HCT116 (cell line): ENCODE measurements at regions not wholly inside any gene's neighbourhood (a gene's known extent, or its start where the extent isn't known, plus 50 kb on each side); places are given as distances from the start of the nearest gene placed in this dataset.

Experiments used
- ATAC-seq: fragments of 200-7000 bp; cut with Tn5 transposase; 2 replicates; pipeline ENCODE4 v1.9.1; 2020; ENCODE audit warnings: mild to moderate bottlenecking, moderate library complexity
- BruUV-seq: library from RNA; stranded (reverse); fragments of 400-500 nt; replicated peaks from 2 replicates; lab custom pipeline; 2021; lab: Mats Ljungman, UMichigan
- CTCF ChIA-PET: fragments of 300-600 bp; sonication (Branson Sonifier 250); formaldehyde crosslinking; loops from one replicate; lab custom pipeline; 2021; ENCODE audit warnings: antibody characterized with exemption; lab: Charles Lee
- POLR2A ChIA-PET: fragments of 300-600, 350-600 bp; sonication (Branson Sonifier 250); formaldehyde crosslinking; loops from one replicate; lab custom pipeline; 2021; ENCODE audit warnings: antibody characterized with exemption; lab: Charles Lee
- RAD21 ChIA-PET, 2 experiments: fragments of 300-600 bp; sonication (Branson Sonifier 250); formaldehyde crosslinking; loops; one replicate each; lab custom pipeline; 2023; ENCODE audit warnings: low total read pairs in 2 of 2; ENCODE audit not compliant: uncharacterized antibody in 2 of 2, unreplicated experiment in 2 of 2, low non-redundant PET in 1 of 2; lab: Charles Lee
- DNase-seq: peaks from one replicate; pipeline ENCODE4 v3.0.0-alpha.2; 2010; ENCODE audit warnings: low read depth, low spot score
- H2AFZ ChIP-seq: fragments of 200-600 bp; shearing (Covaris generic), sonication (generic); 2 replicates; pipeline ENCODE4 v1.6.1; 2017; ENCODE audit warnings: low read depth, mixed run types, mixed read lengths, antibody characterized with exemption, low read length; ENCODE audit not compliant: poor library complexity, severe bottlenecking
- H3K27ac ChIP-seq: 2 replicates; pipeline ENCODE4 v1.5.1; 2012; ENCODE audit warnings: low read depth, low read length
- H3K27me3 ChIP-seq: fragments of 200-600 bp; sonication (generic); 2 replicates; pipeline ENCODE4 v1.6.1; 2016; ENCODE audit warnings: mixed run types, low read length, mixed read lengths; ENCODE audit not compliant: insufficient read depth
- H3K36me3 ChIP-seq, 2 experiments: fragments of 200-500 bp in 1 of 2; fragments of 200-600 bp in 1 of 2; sonication (Bioruptor generic) in 1 of 2; sonication (generic) in 1 of 2; 2 replicates each; pipeline versions ENCODE4 v1.5.1 to v1.6.1; 2014 to 2016; ENCODE audit warnings: low read length in 2 of 2, inconsistent platforms in 1 of 2, mixed read lengths in 1 of 2, mixed run types in 1 of 2; ENCODE audit not compliant: insufficient read depth in 2 of 2, control insufficient read depth in 1 of 2
- H3K4me1 ChIP-seq, 2 experiments: fragments of 200-600 bp in 1 of 2; sonication (generic) in 1 of 2; 2 replicates each; pipeline versions ENCODE4 v1.5.1 to v1.6.1; 2012 to 2017; ENCODE audit warnings: low read length in 2 of 2, inconsistent platforms in 1 of 2, mild to moderate bottlenecking in 1 of 2, mixed read lengths in 1 of 2, mixed run types in 1 of 2, moderate library complexity in 1 of 2; ENCODE audit not compliant: insufficient read depth in 2 of 2, control insufficient read depth in 1 of 2
- H3K4me2 ChIP-seq: fragments of 200-600 bp; sonication (generic); 2 replicates; pipeline ENCODE4 v1.6.1; 2017; ENCODE audit warnings: mixed run types, low read length, mixed read lengths
- H3K4me3 ChIP-seq, 2 experiments: fragments of 200-600 bp in 1 of 2; sonication (generic) in 1 of 2; replicated peaks in 1 of 2; 2 replicates each; pipeline ENCODE4 v1.5.1; 2011 to 2016; ENCODE audit warnings: low read length in 2 of 2, control low read depth in 1 of 2, low read depth in 1 of 2, mild to moderate bottlenecking in 1 of 2, mixed read lengths in 1 of 2, mixed run types in 1 of 2
- H3K79me2 ChIP-seq: fragments of 200-600 bp; sonication (generic); 2 replicates; pipeline ENCODE4 v1.6.1; 2017; ENCODE audit warnings: mild to moderate bottlenecking, mixed run types, low read length, moderate library complexity, mixed read lengths; ENCODE audit not compliant: insufficient read depth
- H3K9ac ChIP-seq: fragments of 200-600 bp; sonication (generic); 2 replicates; pipeline ENCODE4 v1.6.1; 2016; ENCODE audit warnings: low read length, mixed read lengths
- H3K9me2 ChIP-seq: fragments of 200-600 bp; sonication (generic), shearing (Covaris generic); 2 replicates; pipeline ENCODE4 v1.6.1; 2017; ENCODE audit warnings: mixed run types, mild to moderate bottlenecking, moderate library complexity; ENCODE audit not compliant: insufficient read depth
- H3K9me3 ChIP-seq, 2 experiments: fragments of 200-500 bp in 1 of 2; fragments of 200-600 bp in 1 of 2; sonication (Bioruptor generic) in 1 of 2; sonication (generic) in 1 of 2; 2 replicates each; pipeline ENCODE4 v1.6.1; 2014 to 2017; ENCODE audit warnings: low read length in 2 of 2, mixed read lengths in 2 of 2, inconsistent platforms in 1 of 2, low read depth in 1 of 2, mild to moderate bottlenecking in 1 of 2, mixed run types in 1 of 2, moderate library complexity in 1 of 2; ENCODE audit not compliant: control insufficient read depth in 1 of 2, insufficient read depth in 1 of 2
- H4K20me1 ChIP-seq: fragments of 200-600 bp; sonication (generic), shearing (Covaris generic); 2 replicates; pipeline ENCODE4 v1.6.1; 2017; ENCODE audit warnings: mixed run types, mild to moderate bottlenecking, moderate library complexity; ENCODE audit not compliant: insufficient read depth
- CBX3 ChIP-seq: IDR thresholded peaks from 2 replicates; pipeline ENCODE4 v1.6.1; 2012; ENCODE audit warnings: low read depth
- CEBPB ChIP-seq: IDR thresholded peaks from 2 replicates; pipeline ENCODE4 v1.6.1; 2012; ENCODE audit warnings: low read depth
- ELF1 ChIP-seq: IDR thresholded peaks from 2 replicates; pipeline ENCODE4 v1.6.1; 2012; ENCODE audit warnings: low read depth, borderline replicate concordance
- EZH2phosphoT487 ChIP-seq: fragments of 200-600 bp; IDR thresholded peaks from 2 replicates; pipeline ENCODE4 v1.6.1; 2018; ENCODE audit warnings: antibody characterized with exemption, borderline replicate concordance
- FOSL1 ChIP-seq: IDR thresholded peaks from 2 replicates; pipeline ENCODE4 v1.6.1; 2012; ENCODE audit warnings: low read depth
- POLR2A ChIP-seq: IDR thresholded peaks from 2 replicates; pipeline ENCODE4 v1.7.0; 2011; ENCODE audit warnings: borderline replicate concordance; ENCODE audit not compliant: insufficient read depth, insufficient read length; ENCODE audit errors: extremely low read depth
- RAD21 ChIP-seq: IDR thresholded peaks from 2 replicates; pipeline ENCODE4 v1.6.1; 2012; ENCODE audit warnings: low read depth, mild to moderate bottlenecking
- SIN3A ChIP-seq: IDR thresholded peaks from 2 replicates; pipeline ENCODE4 v1.6.1; 2012; ENCODE audit warnings: low read depth
- SP1 ChIP-seq: IDR thresholded peaks from 2 replicates; pipeline ENCODE4 v1.6.1; 2012; ENCODE audit warnings: low read depth
- SRF ChIP-seq: IDR thresholded peaks from 2 replicates; pipeline ENCODE4 v1.6.1; 2012; ENCODE audit warnings: low read depth
- YY1 ChIP-seq: IDR thresholded peaks from 2 replicates; pipeline ENCODE4 v1.6.1; 2011; ENCODE audit warnings: low read length, low read depth, moderate library complexity, mild to moderate bottlenecking; ENCODE audit not compliant: insufficient replicate concordance; ENCODE audit errors: extremely low read depth
- intact Hi-C: fragments of 100-400 bp; cut with micrococcal nuclease; formaldehyde crosslinking; loops from 2 replicates; pipeline ENCODE4 v1.10.0; 2022
- TF ChIP-seq, protein P1 (sequence below): IDR thresholded peaks from 2 replicates; pipeline ENCODE4 v1.6.1; 2011; ENCODE audit warnings: mild to moderate bottlenecking, low read length, moderate library complexity; ENCODE audit not compliant: insufficient replicate concordance; ENCODE audit errors: extremely low read depth
- TF ChIP-seq, protein P2 (sequence below): IDR thresholded peaks from 2 replicates; pipeline ENCODE4 v1.6.1; 2012

DNA sequence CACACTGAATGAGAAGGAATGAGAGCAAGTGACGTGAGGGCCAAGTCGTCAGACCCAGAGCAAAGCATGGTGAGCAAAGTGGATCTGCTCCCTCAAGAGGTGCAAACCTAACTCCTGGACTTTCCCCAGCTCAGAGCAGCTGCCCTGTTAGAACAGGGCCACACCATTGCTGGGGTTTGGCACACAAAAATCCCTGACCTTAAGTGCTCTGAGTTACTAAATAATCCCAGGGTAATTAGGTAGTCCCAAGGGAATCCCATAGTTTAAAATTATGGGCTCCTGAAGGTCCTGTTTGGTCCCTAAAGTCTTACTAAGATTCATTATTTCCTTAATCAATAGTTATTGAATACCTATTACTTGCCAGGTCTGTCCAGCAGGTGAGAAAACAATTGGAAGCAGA, 165.1 kb upstream of the TNFAIP3 start:
- H3K4me3 ChIP-seq: no peak overlapping the region
- POLR2A ChIA-PET: no interaction called here
- TF ChIP-seq RAD21 (no peak), SRF (no peak), SP1 (no peak), SIN3A (no peak), FOSL1 (no peak), CBX3 (no peak), YY1 (no peak), POLR2A (no peak), ELF1 (no peak), EZH2phosphoT487 (no peak), CEBPB (no peak)
- TF ChIP-seq, protein P1, sequence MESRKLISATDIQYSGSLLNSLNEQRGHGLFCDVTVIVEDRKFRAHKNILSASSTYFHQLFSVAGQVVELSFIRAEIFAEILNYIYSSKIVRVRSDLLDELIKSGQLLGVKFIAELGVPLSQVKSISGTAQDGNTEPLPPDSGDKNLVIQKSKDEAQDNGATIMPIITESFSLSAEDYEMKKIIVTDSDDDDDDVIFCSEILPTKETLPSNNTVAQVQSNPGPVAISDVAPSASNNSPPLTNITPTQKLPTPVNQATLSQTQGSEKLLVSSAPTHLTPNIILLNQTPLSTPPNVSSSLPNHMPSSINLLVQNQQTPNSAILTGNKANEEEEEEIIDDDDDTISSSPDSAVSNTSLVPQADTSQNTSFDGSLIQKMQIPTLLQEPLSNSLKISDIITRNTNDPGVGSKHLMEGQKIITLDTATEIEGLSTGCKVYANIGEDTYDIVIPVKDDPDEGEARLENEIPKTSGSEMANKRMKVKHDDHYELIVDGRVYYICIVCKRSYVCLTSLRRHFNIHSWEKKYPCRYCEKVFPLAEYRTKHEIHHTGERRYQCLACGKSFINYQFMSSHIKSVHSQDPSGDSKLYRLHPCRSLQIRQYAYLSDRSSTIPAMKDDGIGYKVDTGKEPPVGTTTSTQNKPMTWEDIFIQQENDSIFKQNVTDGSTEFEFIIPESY: no peak
- TF ChIP-seq, protein P2, sequence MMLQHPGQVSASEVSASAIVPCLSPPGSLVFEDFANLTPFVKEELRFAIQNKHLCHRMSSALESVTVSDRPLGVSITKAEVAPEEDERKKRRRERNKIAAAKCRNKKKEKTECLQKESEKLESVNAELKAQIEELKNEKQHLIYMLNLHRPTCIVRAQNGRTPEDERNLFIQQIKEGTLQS: no peak
- TF ChIP-seq, all 23 proteins: peak for 0
- no TSS peak for BruUV-seq
- DNase-seq (no peak), ATAC-seq (no peak)
- peaks cover 0 to 9% of the 10 kb centered on the region in 2 experiments; a peak in 2 of 4 replicates for H3K4me1 ChIP-seq
- no peaks in the 10 kb centered on the region for H3K27me3 ChIP-seq
- CTCF ChIA-PET: no interaction called here
- H3K9me3 ChIP-seq: no peaks in the 10 kb centered on the region
- H2AFZ ChIP-seq: no peak overlapping the region
- no peak overlapping the region for H3K4me2 ChIP-seq
- intact Hi-C loops: no loop called here
- H3K9me2 ChIP-seq: no peaks in the 10 kb centered on the region
- H4K20me1 ChIP-seq: no peaks in the 10 kb centered on the region
- no peaks in the 10 kb centered on the region for H3K79me2 ChIP-seq
- no peak overlapping the region for H3K27ac ChIP-seq
- no peak overlapping the region for H3K9ac ChIP-seq
- RAD21 ChIA-PET: no interaction called here
- no peaks in the 10 kb centered on the region for H3K36me3 ChIP-seq
